Gastrocnemius medialis (tissue), 4 donors: ENCODE measurements at regions not wholly inside any gene's neighbourhood (a gene's known extent, or its start where the extent isn't known, plus 50 kb on each side); places are given as distances from the start of the nearest gene placed in this dataset.

ENCODE experiments used
- ATAC-seq, 2 donors: fragments of 150-250 bp; one replicate each; pipeline ENCODE4 v1.9.1; 2016
- DNase-seq, 2 donors: peaks; one replicate each; pipeline ENCODE4 v3.0.0-alpha.2; 2019
- H3K27ac ChIP-seq, 4 donors: fragments of 200-600 bp; sonication (generic); 1 replicate in 1 of 4; 2 replicates in 3 of 4; pipeline ENCODE4 v1.5.1; 2016 to 2018; ENCODE audit warnings: mild to moderate bottlenecking in 2 of 4, moderate library complexity in 1 of 4
- H3K27me3 ChIP-seq, 3 donors: fragments of 200-600 bp; sonication (generic) in 2 of 3; 1 replicate in 1 of 3; 2 replicates in 2 of 3; pipeline versions ENCODE4 v1.5.1 to v1.6.0; 2016 to 2019; ENCODE audit warnings: mild to moderate bottlenecking in 1 of 3, moderate library complexity in 1 of 3
- H3K36me3 ChIP-seq, 2 donors: fragments of 200-600 bp; sonication (generic) in 1 of 2; one replicate each; pipeline ENCODE4 v1.5.1; 2017 to 2018
- H3K4me1 ChIP-seq, 2 donors: fragments of 200-600 bp; sonication (generic) in 1 of 2; one replicate each; pipeline ENCODE4 v1.5.1; 2016 to 2017; ENCODE audit warnings: mild to moderate bottlenecking in 2 of 2
- H3K4me3 ChIP-seq, 4 donors: fragments of 200-600 bp; sonication (generic) in 3 of 4; 1 replicate in 1 of 4; 2 replicates in 3 of 4; pipeline ENCODE4 v1.5.1; 2016 to 2019; ENCODE audit warnings: mild to moderate bottlenecking in 2 of 4
- H3K9me3 ChIP-seq, 3 donors: fragments of 200-600 bp; sonication (generic) in 2 of 3; 1 replicate in 1 of 3; 2 replicates in 2 of 3; pipeline ENCODE4 v1.5.1; 2016 to 2019
- CTCF ChIP-seq, 5 experiments: fragments of 450-650 bp in 3 of 5; fragments of 200-600 bp in 2 of 5; sonication (generic) in 2 of 5; IDR thresholded peaks in 4 of 5; conservative IDR thresholded peaks in 1 of 5; 1 replicate in 4 of 5; 2 replicates in 1 of 5; pipeline ENCODE4 v1.5.1; 2016 to 2019; ENCODE audit warnings: antibody characterized with exemption in 5 of 5, mild to moderate bottlenecking in 3 of 5, moderate library complexity in 3 of 5
- POLR2A ChIP-seq, 2 donors: fragments of 450-650 bp; IDR thresholded peaks; one replicate each; pipeline ENCODE4 v1.6.1; 2017; ENCODE audit warnings: antibody characterized with exemption in 2 of 2, mild to moderate bottlenecking in 2 of 2, moderate library complexity in 2 of 2
- in situ Hi-C, 4 donors: fragments of 200-750 bp; cut with MboI; loops; one replicate each; pipeline versions ENCODE4 v1.15.0 to v1.8.0; 2017; ENCODE audit warnings: low sequenced_read_pairs in 4 of 4
- intact Hi-C: fragments of 100-400 bp; cut with DNase I; formaldehyde crosslinking; loops from one replicate; pipeline ENCODE4 v1.15.1; 2023; ENCODE audit warnings: low total_unique reads

GRCh38 chr17:33647956-33648355 is 354.9 kb upstream of the ASIC2 start:
- intact Hi-C loops: no loop called here
- ATAC-seq: no peak
- peaks cover 0 to 2% (median 0%) of the 10 kb centered on the region in 3 donors for H3K27me3 ChIP-seq
- DNase-seq: no peak
- H3K36me3 ChIP-seq: no peaks in the 10 kb centered on the region
- H3K4me3 ChIP-seq: no peak overlapping the region
- no peaks in the 10 kb centered on the region for H3K4me1 ChIP-seq
- in situ Hi-C loops: no loop called here
- H3K27ac ChIP-seq: no peak overlapping the region
- H3K9me3 ChIP-seq: no peaks in the 10 kb centered on the region
- TF ChIP-seq POLR2A (IDR thresholded peaks at IDR 0.05) (no peak), CTCF (IDR thresholded peaks at IDR 0.05 in 4 of 5, conservative IDR thresholded peaks at IDR 0.05 in 1 of 5) (peak in 2 of 5 experiments; percentile 22 to 27)

- DNase-seq: no peak
- Histone ChIP-seq H3K27ac (no peak overlapping the region), H3K4me3 (no peak overlapping the region), H3K9me3 (no peaks in the 10 kb centered on the region), H3K36me3 (no peaks in the 10 kb centered on the region), H3K4me1 (no peaks in the 10 kb centered on the region), H3K27me3 (peaks cover 0 to 2% (median 0%) of the 10 kb centered on the region in 3 donors)
- intact Hi-C loops: no loop called here
- in situ Hi-C loops: loop anchor here in 1 of 4 donors (25.0 kb wide), 1 partner anchor 138 kb away; no protein-coding TSS in a partner anchor
- TF ChIP-seq CTCF (IDR thresholded peaks at IDR 0.05 in 4 of 5, conservative IDR thresholded peaks at IDR 0.05 in 1 of 5) (no peak), POLR2A (IDR thresholded peaks at IDR 0.05) (no peak)
- ATAC-seq: no peak
Measured at GRCh38 chr17:33650304-33650703, 357.2 kb upstream of the ASIC2 start.

GRCh38 chr17:33651686-33652085 is 358.6 kb upstream of the ASIC2 start:
- H3K9me3 ChIP-seq: no peaks in the 10 kb centered on the region
- no peak for DNase-seq
- H3K36me3 ChIP-seq: no peaks in the 10 kb centered on the region
- H3K4me1 ChIP-seq: no peaks in the 10 kb centered on the region
- no peak overlapping the region for H3K27ac ChIP-seq
- no peak overlapping the region for H3K4me3 ChIP-seq
- in situ Hi-C loops: loop anchor here in 1 of 4 donors (25.0 kb wide), 1 partner anchor 139 kb away; no protein-coding TSS in a partner anchor
- no peak for TF ChIP-seq CTCF (IDR thresholded peaks at IDR 0.05 in 4 of 5, conservative IDR thresholded peaks at IDR 0.05 in 1 of 5)
- TF ChIP-seq POLR2A (IDR thresholded peaks at IDR 0.05): no peak
- H3K27me3 ChIP-seq: peaks cover 0 to 2% (median 0%) of the 10 kb centered on the region in 3 donors
- ATAC-seq: no peak
- intact Hi-C loops: no loop called here

DNA sequence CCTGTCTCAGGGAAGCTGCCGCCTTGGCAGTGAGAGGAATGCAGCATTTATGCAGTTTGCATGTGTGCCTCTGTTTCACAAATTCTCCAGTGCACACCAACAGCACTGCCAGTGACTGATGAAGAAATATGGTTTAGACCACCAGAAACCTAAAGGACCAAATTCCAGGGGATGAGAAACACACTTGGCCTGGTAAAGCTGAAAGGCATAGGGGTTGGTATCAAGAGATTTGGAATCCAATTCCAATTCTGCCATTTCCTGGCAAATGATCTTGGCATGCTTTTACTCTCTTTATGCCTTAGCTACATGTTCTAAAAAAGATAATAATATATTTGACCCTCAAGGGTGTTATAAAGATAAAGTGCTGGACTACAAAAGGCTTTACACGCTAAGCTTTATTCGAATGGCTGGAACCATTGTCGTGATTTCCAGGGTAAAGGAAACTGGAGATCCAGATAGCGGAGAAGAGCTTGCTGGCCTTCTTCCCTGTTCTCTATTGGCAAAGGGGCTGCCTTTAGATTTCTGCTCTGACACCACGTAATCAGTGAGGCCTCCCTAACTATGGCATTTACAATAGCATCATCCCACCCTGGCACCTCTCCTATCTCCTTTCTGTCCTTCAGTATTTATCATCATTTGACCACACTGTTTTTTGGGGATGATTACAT is 359.8 kb upstream of the ASIC2 start:
- no peak for ATAC-seq
- Histone ChIP-seq H3K36me3 (no peaks in the 10 kb centered on the region), H3K27ac (no peak overlapping the region), H3K9me3 (no peaks in the 10 kb centered on the region), H3K4me3 (no peak overlapping the region), H3K4me1 (no peaks in the 10 kb centered on the region), H3K27me3 (peaks cover 0 to 2% (median 0%) of the 10 kb centered on the region in 3 donors)
- TF ChIP-seq POLR2A (IDR thresholded peaks at IDR 0.05) (no peak), CTCF (IDR thresholded peaks at IDR 0.05 in 4 of 5, conservative IDR thresholded peaks at IDR 0.05 in 1 of 5) (no peak)
- DNase-seq: no peak
- intact Hi-C loops: no loop called here
- in situ Hi-C loops: loop anchor here in 1 of 4 donors (25.0 kb wide), 1 partner anchor 141 kb away; no protein-coding TSS in a partner anchor
